Glutamatergic neuron (in vitro differentiated cells): ENCODE measurements at regions not wholly inside any gene's neighbourhood (a gene's known extent, or its start where the extent isn't known, plus 50 kb on each side); places are given as distances from the start of the nearest gene placed in this dataset.

Experiments
- DNase-seq: peaks from one replicate; pipeline ENCODE4 v3.0.0; 2022
- H3K27ac Mint-ChIP-seq: one replicate; pipeline ENCODE4 v1.8.0; 2020; ENCODE audit warnings: mild to moderate bottlenecking, mixed read lengths, inconsistent platforms; ENCODE audit not compliant: unreplicated experiment
- H3K27me3 Mint-ChIP-seq: one replicate; pipeline ENCODE4 v1.8.0; 2020; ENCODE audit warnings: mild to moderate bottlenecking, moderate library complexity, mixed read lengths, inconsistent platforms; ENCODE audit not compliant: unreplicated experiment
- H3K36me3 Mint-ChIP-seq: one replicate; pipeline ENCODE4 v1.8.0; 2020; ENCODE audit warnings: mild to moderate bottlenecking, mixed read lengths, inconsistent platforms; ENCODE audit not compliant: unreplicated experiment
- H3K4me1 Mint-ChIP-seq: one replicate; pipeline ENCODE4 v1.8.0; 2020; ENCODE audit warnings: mild to moderate bottlenecking, low read depth, mixed read lengths, inconsistent platforms; ENCODE audit not compliant: unreplicated experiment
- H3K4me3 Mint-ChIP-seq: one replicate; pipeline ENCODE4 v1.8.0; 2020; ENCODE audit warnings: mild to moderate bottlenecking, mixed read lengths, inconsistent platforms; ENCODE audit not compliant: unreplicated experiment
- H3K9me3 Mint-ChIP-seq: one replicate; pipeline ENCODE4 v1.8.0; 2020; ENCODE audit warnings: mild to moderate bottlenecking, moderate library complexity, mixed read lengths, inconsistent platforms; ENCODE audit not compliant: unreplicated experiment
- CTCF ChIP-seq: fragments of 200-600 bp; sonication (generic); IDR thresholded peaks from one replicate; pipeline ENCODE4 v1.5.0; 2021; ENCODE audit not compliant: partially characterized antibody, unreplicated experiment

GRCh38 chr5:154118385-154118784 is 72.1 kb upstream of the GALNT10 start:
- Mint-ChIP-seq H3K4me1 (peaks cover 18% of the 10 kb centered on the region), H3K4me3 (no peak overlapping the region), H3K27me3 (peaks cover 7% of the 10 kb centered on the region), H3K27ac (peak overlapping the region; percentile 56), H3K36me3 (peaks cover 3% of the 10 kb centered on the region), H3K9me3 (peaks cover 2% of the 10 kb centered on the region)
- DNase-seq, result no peak
- TF ChIP-seq CTCF, result no peak

DNA sequence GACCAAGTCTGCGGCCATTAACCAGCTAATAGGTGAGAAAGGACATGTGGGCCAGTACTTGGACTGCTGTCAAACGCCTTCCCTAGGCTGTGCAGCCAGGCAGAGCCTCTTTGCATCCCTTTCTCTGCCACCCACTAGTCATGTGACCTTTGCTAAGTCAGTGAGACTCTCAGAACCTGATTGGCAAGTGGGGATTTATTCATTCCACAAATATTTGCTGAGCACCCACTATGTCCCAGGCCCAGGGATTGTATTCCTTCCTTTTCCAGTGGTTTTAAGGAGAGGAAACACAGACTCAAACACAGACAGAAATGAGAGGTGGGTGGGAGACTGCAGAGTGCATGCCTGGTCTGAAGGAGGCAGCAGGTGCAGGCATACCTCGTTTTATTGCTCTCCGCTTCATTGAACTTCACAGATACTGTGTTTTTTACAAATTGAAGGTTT is 71.6 kb upstream of the GALNT10 start:
- H3K27me3 Mint-ChIP-seq, result peaks cover 4% of the 10 kb centered on the region
- no peak for TF ChIP-seq CTCF
- H3K36me3 Mint-ChIP-seq, result peaks cover 6% of the 10 kb centered on the region
- no peak for DNase-seq
- H3K27ac Mint-ChIP-seq, result no peak overlapping the region
- peaks cover 18% of the 10 kb centered on the region for H3K4me1 Mint-ChIP-seq
- peaks cover 2% of the 10 kb centered on the region for H3K9me3 Mint-ChIP-seq
- H3K4me3 Mint-ChIP-seq, result no peak overlapping the region

- Mint-ChIP-seq H3K27ac (no peak overlapping the region), H3K4me3 (no peak overlapping the region), H3K9me3 (no peaks in the 10 kb centered on the region), H3K4me1 (no peaks in the 10 kb centered on the region), H3K27me3 (peaks cover 2% of the 10 kb centered on the region), H3K36me3 (peaks cover 17% of the 10 kb centered on the region)
- no peak for TF ChIP-seq CTCF
- DNase-seq, result no peak
Observed at GRCh38 chr5:154129013-154129412, 61.5 kb upstream of the GALNT10 start.

DNA sequence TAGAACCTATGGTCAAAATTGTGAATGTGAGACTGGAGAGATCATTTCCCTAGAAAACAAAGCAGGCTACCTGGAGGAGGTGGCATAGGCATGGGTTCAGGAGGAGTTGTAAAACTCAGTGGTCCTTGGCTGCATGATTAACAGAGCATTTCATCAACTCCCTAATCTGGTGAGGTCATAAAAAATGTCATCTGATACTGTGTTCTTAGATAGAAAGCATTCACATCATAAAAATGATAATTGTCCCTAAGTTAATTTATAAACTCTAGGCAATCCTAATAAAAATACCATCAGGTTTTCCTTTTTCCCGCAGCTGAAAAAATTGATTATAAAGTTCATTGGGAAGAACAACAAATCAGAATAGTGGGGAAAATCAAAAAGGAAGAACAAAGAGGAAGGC is 60.6 kb upstream of the GALNT10 start:
- DNase-seq, result no peak
- H3K9me3 Mint-ChIP-seq, result no peaks in the 10 kb centered on the region
- no peak overlapping the region for H3K27ac Mint-ChIP-seq
- peaks cover 8% of the 10 kb centered on the region for H3K36me3 Mint-ChIP-seq
- H3K4me1 Mint-ChIP-seq, result no peaks in the 10 kb centered on the region
- TF ChIP-seq CTCF, result no peak
- peaks cover 2% of the 10 kb centered on the region for H3K27me3 Mint-ChIP-seq
- H3K4me3 Mint-ChIP-seq, result no peak overlapping the region

- H3K4me3 Mint-ChIP-seq, result no peak overlapping the region
- H3K27me3 Mint-ChIP-seq, result peaks cover 2% of the 10 kb centered on the region
- H3K27ac Mint-ChIP-seq, result no peak overlapping the region
- no peak for DNase-seq
- H3K36me3 Mint-ChIP-seq, result no peaks in the 10 kb centered on the region
- no peaks in the 10 kb centered on the region for H3K9me3 Mint-ChIP-seq
- H3K4me1 Mint-ChIP-seq, result peaks cover 5% of the 10 kb centered on the region
- no peak for TF ChIP-seq CTCF
Observed at GRCh38 chr5:154131817-154132216, 58.7 kb upstream of the GALNT10 start.
